Activated T-helper 1 cell treated with anti-CD3 and anti-CD28 coated beads, Interleukin-12 subunit alpha, Interleukin-12 subunit beta, Interleukin-2, Interleukin-4 antibody, amounts not matched to agents 30 ng/mL and 10 ng/mL and 1 ng/mL, durations not matched to agents 14 hours and 24 hours and 36 hours (primary cell): ENCODE measurements at regions not wholly inside any gene's neighbourhood (a gene's known extent, or its start where the extent isn't known, plus 50 kb on each side); places are given as distances from the start of the nearest gene placed in this dataset.

Experiments
- DNase-seq: peaks from one replicate; pipeline ENCODE4 v3.0.0; 2021; ENCODE audit warnings: low spot score
- H3K27ac Mint-ChIP-seq: one replicate; pipeline ENCODE4 v1.8.0; 2021; ENCODE audit warnings: mild to moderate bottlenecking, mixed read lengths
- H3K27me3 Mint-ChIP-seq: one replicate; pipeline ENCODE4 v1.8.0; 2022; ENCODE audit warnings: mild to moderate bottlenecking, moderate library complexity, mixed read lengths; ENCODE audit not compliant: insufficient read depth
- H3K36me3 Mint-ChIP-seq: one replicate; pipeline ENCODE4 v1.8.0; 2021; ENCODE audit warnings: low read depth, mixed read lengths
- H3K4me1 Mint-ChIP-seq: one replicate; pipeline ENCODE4 v1.8.0; 2021; ENCODE audit warnings: low read depth, mixed read lengths
- H3K4me3 Mint-ChIP-seq: one replicate; pipeline ENCODE4 v1.8.0; 2021; ENCODE audit warnings: mild to moderate bottlenecking, moderate library complexity, mixed read lengths
- H3K9me3 Mint-ChIP-seq: one replicate; pipeline ENCODE4 v1.8.0; 2021; ENCODE audit warnings: mixed read lengths
- intact Hi-C: fragments of 100-400 bp; cut with micrococcal nuclease; formaldehyde crosslinking; loops from one replicate; pipeline ENCODE4 v1.15.1; 2024

GRCh38 chr13:100836711-100837110, 162.1 kb upstream of the TMTC4 start:
- Mint-ChIP-seq H3K4me1 (no peaks in the 10 kb centered on the region), H3K27me3 (peaks cover 2% of the 10 kb centered on the region), H3K27ac (no peak overlapping the region), H3K36me3 (no peaks in the 10 kb centered on the region), H3K4me3 (no peak overlapping the region), H3K9me3 (no peaks in the 10 kb centered on the region)
- DNase-seq = no peak
- intact Hi-C loops = no loop called here

DNA sequence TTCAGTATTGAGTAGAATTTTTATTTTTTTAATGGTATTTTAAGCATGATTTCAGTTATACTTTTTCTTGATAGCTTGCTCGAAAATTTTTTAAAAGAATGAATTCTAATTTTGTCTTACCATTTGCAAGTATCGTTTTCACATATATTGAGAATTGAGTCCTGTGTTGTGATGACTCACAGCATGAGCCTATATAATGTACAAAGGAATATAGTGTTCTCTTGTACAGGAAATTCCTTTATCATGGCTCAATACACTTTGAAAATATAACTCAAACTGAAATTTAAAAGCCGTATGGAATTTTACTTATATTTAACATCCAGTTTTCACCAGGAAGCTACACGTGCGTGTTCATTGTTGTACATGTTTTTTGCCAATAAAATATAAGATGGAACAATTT, 161.1 kb upstream of the TMTC4 start:
- no peak for DNase-seq
- H3K27ac Mint-ChIP-seq = no peak overlapping the region
- H3K36me3 Mint-ChIP-seq = no peaks in the 10 kb centered on the region
- no peak overlapping the region for H3K4me3 Mint-ChIP-seq
- H3K27me3 Mint-ChIP-seq = peaks cover 2% of the 10 kb centered on the region
- H3K9me3 Mint-ChIP-seq = no peaks in the 10 kb centered on the region
- no peaks in the 10 kb centered on the region for H3K4me1 Mint-ChIP-seq
- intact Hi-C loops = no loop called here

DNA sequence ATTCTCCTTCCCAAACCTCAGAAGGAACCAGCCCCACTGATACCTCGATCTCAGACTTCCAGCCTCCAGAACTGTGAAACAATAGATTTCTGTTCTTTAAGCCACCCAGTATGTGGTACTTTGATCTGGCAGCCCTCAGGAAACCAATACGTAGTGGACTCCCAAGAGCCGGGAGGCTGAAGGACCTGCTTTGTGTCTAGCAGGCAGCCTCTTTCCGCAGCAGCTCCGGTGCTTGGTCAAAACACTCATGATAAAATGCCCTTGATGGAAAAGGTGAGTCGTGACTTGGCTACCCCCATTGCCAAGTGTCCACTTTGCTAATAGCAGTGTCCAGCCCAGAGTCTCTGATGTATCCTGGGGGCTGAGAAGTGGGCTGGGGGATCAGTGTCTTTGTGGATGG, 158.8 kb upstream of the TMTC4 start:
- intact Hi-C loops = no loop called here

GRCh38 chr13:100828226-100828625, 153.6 kb upstream of the TMTC4 start:
- no peaks in the 10 kb centered on the region for H3K9me3 Mint-ChIP-seq
- intact Hi-C loops = no loop called here
- no peak overlapping the region for H3K4me3 Mint-ChIP-seq
- H3K36me3 Mint-ChIP-seq = no peaks in the 10 kb centered on the region
- no peak overlapping the region for H3K27ac Mint-ChIP-seq
- peaks cover 6% of the 10 kb centered on the region for H3K27me3 Mint-ChIP-seq
- DNase-seq = no peak
- no peaks in the 10 kb centered on the region for H3K4me1 Mint-ChIP-seq

More for the DNA sequence above, 158.8 kb upstream of the TMTC4 start:
- Mint-ChIP-seq H3K4me1 (no peaks in the 10 kb centered on the region), H3K36me3 (no peaks in the 10 kb centered on the region), H3K9me3 (no peaks in the 10 kb centered on the region), H3K4me3 (no peak overlapping the region), H3K27me3 (peaks cover 4% of the 10 kb centered on the region), H3K27ac (no peak overlapping the region)
- DNase-seq = no peak

- Mint-ChIP-seq H3K27ac (no peak overlapping the region), H3K36me3 (no peaks in the 10 kb centered on the region), H3K27me3 (peaks cover 6% of the 10 kb centered on the region), H3K9me3 (no peaks in the 10 kb centered on the region), H3K4me3 (no peak overlapping the region), H3K4me1 (no peaks in the 10 kb centered on the region)
- intact Hi-C loops = no loop called here
- no peak for DNase-seq
Measured at GRCh38 chr13:100827489-100828176, 153.0 kb upstream of the TMTC4 start.

- intact Hi-C loops = no loop called here
- no peak overlapping the region for H3K4me3 Mint-ChIP-seq
- no peak for DNase-seq
- no peaks in the 10 kb centered on the region for H3K36me3 Mint-ChIP-seq
- no peak overlapping the region for H3K27ac Mint-ChIP-seq
- H3K9me3 Mint-ChIP-seq = no peaks in the 10 kb centered on the region
- H3K27me3 Mint-ChIP-seq = peaks cover 7% of the 10 kb centered on the region
- no peaks in the 10 kb centered on the region for H3K4me1 Mint-ChIP-seq
Measured at GRCh38 chr13:100826441-100826840, 151.8 kb upstream of the TMTC4 start.

GRCh38 chr13:100825557-100825956, 151.0 kb upstream of the TMTC4 start:
- no peak overlapping the region for H3K4me3 Mint-ChIP-seq
- no peak overlapping the region for H3K27ac Mint-ChIP-seq
- no peaks in the 10 kb centered on the region for H3K4me1 Mint-ChIP-seq
- no peaks in the 10 kb centered on the region for H3K36me3 Mint-ChIP-seq
- intact Hi-C loops = no loop called here
- no peak for DNase-seq
- peaks cover 6% of the 10 kb centered on the region for H3K27me3 Mint-ChIP-seq
- no peaks in the 10 kb centered on the region for H3K9me3 Mint-ChIP-seq

GRCh38 chr13:100824366-100824765, 149.8 kb upstream of the TMTC4 start:
- Mint-ChIP-seq H3K27ac (no peak overlapping the region), H3K27me3 (peaks cover 6% of the 10 kb centered on the region), H3K9me3 (no peaks in the 10 kb centered on the region), H3K36me3 (no peaks in the 10 kb centered on the region), H3K4me1 (no peaks in the 10 kb centered on the region), H3K4me3 (no peak overlapping the region)
- intact Hi-C loops = no loop called here
- no peak for DNase-seq

GRCh38 chr13:100823448-100823847, 148.9 kb upstream of the TMTC4 start:
- Mint-ChIP-seq H3K36me3 (no peaks in the 10 kb centered on the region), H3K27ac (no peak overlapping the region), H3K27me3 (peaks cover 6% of the 10 kb centered on the region), H3K4me3 (no peak overlapping the region), H3K4me1 (no peaks in the 10 kb centered on the region), H3K9me3 (no peaks in the 10 kb centered on the region)
- intact Hi-C loops = no loop called here
- no peak for DNase-seq

GRCh38 chr13:100822871-100823443, 148.4 kb upstream of the TMTC4 start:
- intact Hi-C loops = no loop called here
- DNase-seq = no peak
- H3K4me1 Mint-ChIP-seq = no peaks in the 10 kb centered on the region
- no peaks in the 10 kb centered on the region for H3K9me3 Mint-ChIP-seq
- no peaks in the 10 kb centered on the region for H3K36me3 Mint-ChIP-seq
- no peak overlapping the region for H3K4me3 Mint-ChIP-seq
- H3K27me3 Mint-ChIP-seq = peaks cover 6% of the 10 kb centered on the region
- no peak overlapping the region for H3K27ac Mint-ChIP-seq

- no peak overlapping the region for H3K27ac Mint-ChIP-seq
- H3K4me3 Mint-ChIP-seq = no peak overlapping the region
- intact Hi-C loops = no loop called here
- DNase-seq = no peak
- no peaks in the 10 kb centered on the region for H3K36me3 Mint-ChIP-seq
- peaks cover 2% of the 10 kb centered on the region for H3K27me3 Mint-ChIP-seq
- H3K4me1 Mint-ChIP-seq = no peaks in the 10 kb centered on the region
- no peaks in the 10 kb centered on the region for H3K9me3 Mint-ChIP-seq
Measured at GRCh38 chr13:100818711-100819110, 144.1 kb upstream of the TMTC4 start.

GRCh38 chr13:100817928-100818327, 143.3 kb upstream of the TMTC4 start:
- no peak for DNase-seq
- H3K27me3 Mint-ChIP-seq = peaks cover 2% of the 10 kb centered on the region
- H3K9me3 Mint-ChIP-seq = no peaks in the 10 kb centered on the region
- intact Hi-C loops = no loop called here
- H3K4me1 Mint-ChIP-seq = no peaks in the 10 kb centered on the region
- no peak overlapping the region for H3K27ac Mint-ChIP-seq
- H3K4me3 Mint-ChIP-seq = no peak overlapping the region
- H3K36me3 Mint-ChIP-seq = no peaks in the 10 kb centered on the region

- no peak overlapping the region for H3K27ac Mint-ChIP-seq
- no peaks in the 10 kb centered on the region for H3K9me3 Mint-ChIP-seq
- intact Hi-C loops = no loop called here
- no peaks in the 10 kb centered on the region for H3K36me3 Mint-ChIP-seq
- no peaks in the 10 kb centered on the region for H3K4me1 Mint-ChIP-seq
- H3K27me3 Mint-ChIP-seq = no peaks in the 10 kb centered on the region
- DNase-seq = no peak
- H3K4me3 Mint-ChIP-seq = no peak overlapping the region
Measured at GRCh38 chr13:100815476-100816046, 141.0 kb upstream of the TMTC4 start.
